ENCODE measurements at regions not wholly inside any gene's neighbourhood (a gene's known extent, or its start where the extent isn't known, plus 50 kb on each side); places are given as distances from the start of the nearest gene placed in this dataset.

DNA sequence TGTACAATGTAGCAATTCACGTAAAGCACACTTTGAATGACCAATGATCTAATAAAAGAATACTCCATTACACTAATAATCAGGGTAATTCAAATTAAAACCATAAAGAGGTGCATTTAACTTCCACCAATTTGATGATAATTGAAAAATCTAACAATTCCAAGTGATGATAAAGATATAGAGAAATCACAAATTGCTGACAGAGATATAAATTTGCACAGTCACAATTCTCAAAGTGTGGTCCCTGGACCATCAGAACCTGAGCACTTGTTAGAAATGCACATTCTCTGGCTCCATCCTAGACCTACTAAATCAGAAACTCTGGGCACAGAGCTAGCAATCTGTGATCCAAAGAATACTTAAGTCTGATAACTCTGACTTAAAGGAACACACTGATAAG lies 165.8 kb upstream of the DCC start:
- Histone ChIP-seq H3K4me1 (ENCODE audit: low read length) (no peaks in the 10 kb centered on the region), H3K36me3 (replicated peaks; ENCODE audit: low read depth, low read length) (no peaks in the 10 kb centered on the region), H3K79me2 (ENCODE audit: low read length) (no peaks in the 10 kb centered on the region), H3K4me3 (ENCODE audit: low read length) (no peak overlapping the region), H3K9ac (ENCODE audit: low read length) (no peak overlapping the region), H3K27me3 (ENCODE audit: low read depth, low read length) (no peaks in the 10 kb centered on the region), H3K9me3 (ENCODE audit: insufficient read depth, low read length) (peaks cover 4% of the 10 kb centered on the region; the same call in 1 of the 2 replicates), H2AFZ (ENCODE audit: low read depth, low read length) (no peak overlapping the region), H3K4me2 (ENCODE audit: low read length) (no peak overlapping the region), H3K27ac (ENCODE audit: low read length) (no peak overlapping the region), H4K20me1 (ENCODE audit: insufficient read depth, low read length) (no peaks in the 10 kb centered on the region)
- TF ChIP-seq, protein P1, sequence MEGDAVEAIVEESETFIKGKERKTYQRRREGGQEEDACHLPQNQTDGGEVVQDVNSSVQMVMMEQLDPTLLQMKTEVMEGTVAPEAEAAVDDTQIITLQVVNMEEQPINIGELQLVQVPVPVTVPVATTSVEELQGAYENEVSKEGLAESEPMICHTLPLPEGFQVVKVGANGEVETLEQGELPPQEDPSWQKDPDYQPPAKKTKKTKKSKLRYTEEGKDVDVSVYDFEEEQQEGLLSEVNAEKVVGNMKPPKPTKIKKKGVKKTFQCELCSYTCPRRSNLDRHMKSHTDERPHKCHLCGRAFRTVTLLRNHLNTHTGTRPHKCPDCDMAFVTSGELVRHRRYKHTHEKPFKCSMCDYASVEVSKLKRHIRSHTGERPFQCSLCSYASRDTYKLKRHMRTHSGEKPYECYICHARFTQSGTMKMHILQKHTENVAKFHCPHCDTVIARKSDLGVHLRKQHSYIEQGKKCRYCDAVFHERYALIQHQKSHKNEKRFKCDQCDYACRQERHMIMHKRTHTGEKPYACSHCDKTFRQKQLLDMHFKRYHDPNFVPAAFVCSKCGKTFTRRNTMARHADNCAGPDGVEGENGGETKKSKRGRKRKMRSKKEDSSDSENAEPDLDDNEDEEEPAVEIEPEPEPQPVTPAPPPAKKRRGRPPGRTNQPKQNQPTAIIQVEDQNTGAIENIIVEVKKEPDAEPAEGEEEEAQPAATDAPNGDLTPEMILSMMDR (IDR thresholded peaks at IDR 0.05; ENCODE audit: low read depth, low read length), result no peak
- no peak for TF ChIP-seq EZH2phosphoT487 (IDR thresholded peaks at IDR 0.05; ENCODE audit: low read depth)

DNA sequence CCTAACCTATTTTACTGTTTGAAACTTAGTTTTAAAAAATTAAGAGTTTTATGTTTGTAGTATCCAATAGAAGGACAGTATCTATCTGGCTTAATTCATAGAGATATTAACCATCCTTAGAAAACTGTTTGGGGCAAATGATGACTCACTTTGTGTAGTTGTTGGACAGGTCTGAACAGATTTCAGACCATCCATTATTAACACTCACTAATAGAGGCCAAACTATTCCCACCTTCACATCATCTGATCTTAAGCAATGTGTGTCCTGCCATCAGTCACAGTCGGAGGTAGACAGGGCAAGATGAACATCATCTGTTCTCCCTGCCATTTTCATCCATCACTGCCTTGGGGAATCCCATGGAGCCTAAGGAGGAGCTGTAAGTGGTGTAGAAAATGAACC lies 164.6 kb upstream of the DCC start:
- Histone ChIP-seq H3K27me3 (ENCODE audit: low read depth, low read length) (no peaks in the 10 kb centered on the region), H3K79me2 (ENCODE audit: low read length) (no peaks in the 10 kb centered on the region), H4K20me1 (ENCODE audit: insufficient read depth, low read length) (no peaks in the 10 kb centered on the region), H3K4me2 (ENCODE audit: low read length) (no peak overlapping the region), H3K36me3 (replicated peaks; ENCODE audit: low read depth, low read length) (no peaks in the 10 kb centered on the region), H2AFZ (ENCODE audit: low read depth, low read length) (no peak overlapping the region), H3K27ac (ENCODE audit: low read length) (no peak overlapping the region), H3K9ac (ENCODE audit: low read length) (no peak overlapping the region), H3K4me1 (ENCODE audit: low read length) (no peaks in the 10 kb centered on the region), H3K9me3 (ENCODE audit: insufficient read depth, low read length) (peaks cover 3% of the 10 kb centered on the region; the same call in 1 of the 2 replicates), H3K4me3 (ENCODE audit: low read length) (no peak overlapping the region)
- TF ChIP-seq, protein P1 (IDR thresholded peaks at IDR 0.05; ENCODE audit: low read depth, low read length), result no peak
- no peak for TF ChIP-seq EZH2phosphoT487 (IDR thresholded peaks at IDR 0.05; ENCODE audit: low read depth)

DNA sequence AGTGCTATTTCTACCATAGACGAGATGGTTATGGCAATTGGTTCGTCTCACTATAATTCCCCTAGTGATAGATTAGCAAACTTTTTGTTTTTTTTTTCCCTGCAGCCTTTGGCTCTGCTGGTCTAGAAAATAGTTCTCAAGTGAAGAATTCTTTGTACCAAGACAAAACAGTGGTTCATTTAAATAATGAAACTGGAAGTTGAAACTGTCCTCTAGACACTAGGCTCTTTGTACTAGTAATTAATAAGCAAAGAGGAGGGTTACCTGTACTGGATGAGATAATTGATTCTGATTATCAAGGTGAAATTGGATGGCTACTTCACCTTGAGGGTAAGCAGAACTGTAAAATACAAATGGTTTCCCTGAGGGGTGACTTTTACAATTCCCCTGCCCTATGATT lies 156.9 kb upstream of the DCC start:
- H3K27ac ChIP-seq (ENCODE audit: low read length), result no peak overlapping the region
- H4K20me1 ChIP-seq (ENCODE audit: insufficient read depth, low read length), result no peaks in the 10 kb centered on the region
- H3K27me3 ChIP-seq (ENCODE audit: low read depth, low read length), result no peaks in the 10 kb centered on the region
- no peaks in the 10 kb centered on the region for H3K79me2 ChIP-seq (ENCODE audit: low read length)
- H3K4me1 ChIP-seq (ENCODE audit: low read length), result peaks cover 6% of the 10 kb centered on the region; the same call in 1 of the 2 replicates
- no peaks in the 10 kb centered on the region for H3K36me3 ChIP-seq (replicated peaks; ENCODE audit: low read depth, low read length)
- TF ChIP-seq, protein P1 (IDR thresholded peaks at IDR 0.05; ENCODE audit: low read depth, low read length), result no peak
- TF ChIP-seq EZH2phosphoT487 (IDR thresholded peaks at IDR 0.05; ENCODE audit: low read depth), result no peak
- no peak overlapping the region for H3K4me3 ChIP-seq (ENCODE audit: low read length)
- H3K9me3 ChIP-seq (ENCODE audit: insufficient read depth, low read length), result no peaks in the 10 kb centered on the region
- H3K9ac ChIP-seq (ENCODE audit: low read length), result no peak overlapping the region
- H3K4me2 ChIP-seq (ENCODE audit: low read length), result no peak overlapping the region
- no peak overlapping the region for H2AFZ ChIP-seq (ENCODE audit: low read depth, low read length)

DNA sequence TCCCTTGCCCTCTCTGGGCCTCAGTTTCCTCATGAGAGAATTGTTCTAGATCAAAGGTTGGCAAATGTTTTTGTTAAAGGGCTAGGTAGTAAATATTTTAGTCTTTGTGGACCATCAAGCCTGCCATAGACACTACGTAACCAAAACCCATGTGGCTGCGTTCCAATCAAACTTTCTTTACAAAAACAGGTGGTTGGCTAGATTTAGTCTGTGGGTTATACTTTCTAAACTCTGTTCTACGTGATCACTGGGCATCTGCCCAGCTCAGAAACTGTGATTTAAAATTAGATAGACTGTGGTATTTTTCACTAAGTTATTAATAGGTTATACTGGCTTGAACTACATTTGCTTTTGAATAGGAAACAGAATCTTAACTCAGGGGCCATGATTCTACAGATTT lies 149.8 kb upstream of the DCC start:
- Histone ChIP-seq H3K9me3 (ENCODE audit: insufficient read depth, low read length) (no peaks in the 10 kb centered on the region), H3K4me2 (ENCODE audit: low read length) (no peak overlapping the region), H3K27ac (ENCODE audit: low read length) (no peak overlapping the region), H4K20me1 (ENCODE audit: insufficient read depth, low read length) (no peaks in the 10 kb centered on the region), H3K9ac (ENCODE audit: low read length) (no peak overlapping the region), H3K79me2 (ENCODE audit: low read length) (no peaks in the 10 kb centered on the region), H2AFZ (ENCODE audit: low read depth, low read length) (no peak overlapping the region), H3K4me3 (ENCODE audit: low read length) (no peak overlapping the region), H3K4me1 (ENCODE audit: low read length) (no peaks in the 10 kb centered on the region), H3K27me3 (ENCODE audit: low read depth, low read length) (no peaks in the 10 kb centered on the region), H3K36me3 (replicated peaks; ENCODE audit: low read depth, low read length) (no peaks in the 10 kb centered on the region)
- TF ChIP-seq, protein P1 (IDR thresholded peaks at IDR 0.05; ENCODE audit: low read depth, low read length), result no peak
- TF ChIP-seq EZH2phosphoT487 (IDR thresholded peaks at IDR 0.05; ENCODE audit: low read depth), result no peak
